ENCODE measurements at regions not wholly inside any gene's neighbourhood (a gene's known extent, or its start where the extent isn't known, plus 50 kb on each side); places are given as distances from the start of the nearest gene placed in this dataset.

- Histone ChIP-seq H3K4me3 (replicated peaks in 1 of 4; ENCODE audit: control extremely low read depth in 1 of 4, insufficient read depth in 1 of 4, low read depth in 3 of 4, low read length in 4 of 4) (no peak overlapping the region), H3K79me2 (ENCODE audit: control insufficient read depth, insufficient read depth, low read length) (no peaks in the 10 kb centered on the region), H3K9me3 (ENCODE audit: control insufficient read depth, insufficient read depth, low read depth, low read length) (no peaks in the 10 kb centered on the region), H3K36me3 (ENCODE audit: control insufficient read depth, insufficient read depth, low read length) (no peaks in the 10 kb centered on the region), H4K20me1 (ENCODE audit: control insufficient read depth, extremely low read depth, insufficient read depth, low read length) (no peaks in the 10 kb centered on the region), H3K4me2 (ENCODE audit: extremely low read depth, insufficient read depth, low read length) (no peak overlapping the region), H3K27ac (ENCODE audit: insufficient read depth, low read length) (no peak overlapping the region), H3K27me3 (ENCODE audit: control insufficient read depth, insufficient read depth, low read length) (no peaks in the 10 kb centered on the region), H3K4me1 (ENCODE audit: control insufficient read depth, extremely low read depth, insufficient read depth, low read length) (no peaks in the 10 kb centered on the region), H2AFZ (ENCODE audit: low read length) (no peak overlapping the region), H3K9ac (ENCODE audit: insufficient read depth, low read length) (no peak overlapping the region)
- TF ChIP-seq EZH2 (IDR thresholded peaks at IDR 0.05; ENCODE audit: low read length, missing control alignments) (no peak), CTCF (conservative IDR thresholded peaks at IDR 0.05 in 1 of 2, IDR thresholded peaks at IDR 0.05 in 1 of 2; ENCODE audit: low read depth in 1 of 2, low read length in 2 of 2) (no peak)
- DNase-seq (ENCODE audit: low read depth in 2 of 2) = no peak
These were observed 254.5 kb upstream of the RNF32 start for GRCh38 chr7:156386097-156386496.

GRCh38 chr7:156384706-156385105 is 255.9 kb upstream of the RNF32 start:
- Histone ChIP-seq H3K36me3 (ENCODE audit: control insufficient read depth, insufficient read depth, low read length) (no peaks in the 10 kb centered on the region), H3K4me1 (ENCODE audit: control insufficient read depth, extremely low read depth, insufficient read depth, low read length) (no peaks in the 10 kb centered on the region), H3K27ac (ENCODE audit: insufficient read depth, low read length) (no peak overlapping the region), H3K4me2 (ENCODE audit: extremely low read depth, insufficient read depth, low read length) (no peak overlapping the region), H2AFZ (ENCODE audit: low read length) (no peak overlapping the region), H3K27me3 (ENCODE audit: control insufficient read depth, insufficient read depth, low read length) (no peaks in the 10 kb centered on the region), H3K79me2 (ENCODE audit: control insufficient read depth, insufficient read depth, low read length) (no peaks in the 10 kb centered on the region), H4K20me1 (ENCODE audit: control insufficient read depth, extremely low read depth, insufficient read depth, low read length) (no peaks in the 10 kb centered on the region), H3K4me3 (replicated peaks in 1 of 4; ENCODE audit: control extremely low read depth in 1 of 4, insufficient read depth in 1 of 4, low read depth in 3 of 4, low read length in 4 of 4) (no peak overlapping the region), H3K9me3 (ENCODE audit: control insufficient read depth, insufficient read depth, low read depth, low read length) (no peaks in the 10 kb centered on the region), H3K9ac (ENCODE audit: insufficient read depth, low read length) (no peak overlapping the region)
- no peak for TF ChIP-seq EZH2 (IDR thresholded peaks at IDR 0.05; ENCODE audit: low read length, missing control alignments)
- no peak for TF ChIP-seq CTCF (conservative IDR thresholded peaks at IDR 0.05 in 1 of 2, IDR thresholded peaks at IDR 0.05 in 1 of 2; ENCODE audit: low read depth in 1 of 2, low read length in 2 of 2)
- DNase-seq (ENCODE audit: low read depth in 2 of 2) = no peak

- Histone ChIP-seq H3K4me2 (ENCODE audit: extremely low read depth, insufficient read depth, low read length) (no peak overlapping the region), H3K4me3 (replicated peaks in 1 of 4; ENCODE audit: control extremely low read depth in 1 of 4, insufficient read depth in 1 of 4, low read depth in 3 of 4, low read length in 4 of 4) (no peak overlapping the region), H3K9ac (ENCODE audit: insufficient read depth, low read length) (no peak overlapping the region), H3K79me2 (ENCODE audit: control insufficient read depth, insufficient read depth, low read length) (no peaks in the 10 kb centered on the region), H4K20me1 (ENCODE audit: control insufficient read depth, extremely low read depth, insufficient read depth, low read length) (no peaks in the 10 kb centered on the region), H3K4me1 (ENCODE audit: control insufficient read depth, extremely low read depth, insufficient read depth, low read length) (no peaks in the 10 kb centered on the region), H2AFZ (ENCODE audit: low read length) (no peak overlapping the region), H3K27ac (ENCODE audit: insufficient read depth, low read length) (no peak overlapping the region), H3K27me3 (ENCODE audit: control insufficient read depth, insufficient read depth, low read length) (no peaks in the 10 kb centered on the region), H3K36me3 (ENCODE audit: control insufficient read depth, insufficient read depth, low read length) (no peaks in the 10 kb centered on the region), H3K9me3 (ENCODE audit: control insufficient read depth, insufficient read depth, low read depth, low read length) (no peaks in the 10 kb centered on the region)
- TF ChIP-seq EZH2 (IDR thresholded peaks at IDR 0.05; ENCODE audit: low read length, missing control alignments) (no peak), CTCF (conservative IDR thresholded peaks at IDR 0.05 in 1 of 2, IDR thresholded peaks at IDR 0.05 in 1 of 2; ENCODE audit: low read depth in 1 of 2, low read length in 2 of 2) (no peak)
- no peak for DNase-seq (ENCODE audit: low read depth in 2 of 2)
These were observed 257.0 kb upstream of the RNF32 start for GRCh38 chr7:156383526-156383925.
